ENCODE measurements at regions not wholly inside any gene's neighbourhood (a gene's known extent, or its start where the extent isn't known, plus 50 kb on each side); places are given as distances from the start of the nearest gene placed in this dataset.

GRCh38 chr2:212711856-212712255 is 173.3 kb upstream of the ERBB4 start:
- DNase-seq (ENCODE audit: low read depth, low spot score) = no peak

GRCh38 chr2:212709280-212709679 is 170.7 kb upstream of the ERBB4 start:
- no peak for DNase-seq (ENCODE audit: low read depth, low spot score)

- no peak for DNase-seq (ENCODE audit: low read depth, low spot score)
These were observed 169.8 kb upstream of the ERBB4 start for GRCh38 chr2:212708355-212708754.

GRCh38 chr2:212695426-212695825 is 156.8 kb upstream of the ERBB4 start:
- no peak for DNase-seq (ENCODE audit: low read depth, low spot score)

- DNase-seq (ENCODE audit: low read depth, low spot score) = no peak
These were observed 155.8 kb upstream of the ERBB4 start for GRCh38 chr2:212694398-212694797.

GRCh38 chr2:212692466-212692865 is 153.9 kb upstream of the ERBB4 start:
- DNase-seq (ENCODE audit: low read depth, low spot score) = no peak

- DNase-seq (ENCODE audit: low read depth, low spot score) = peak; percentile 29
These were observed 147.8 kb upstream of the ERBB4 start for GRCh38 chr2:212686285-212686895.

GRCh38 chr2:212683346-212684097 is 144.9 kb upstream of the ERBB4 start:
- no peak for DNase-seq (ENCODE audit: low read depth, low spot score)

GRCh38 chr2:212682937-212683336 is 144.3 kb upstream of the ERBB4 start:
- no peak for DNase-seq (ENCODE audit: low read depth, low spot score)

- peak; percentile 19 for DNase-seq (ENCODE audit: low read depth, low spot score)
These were observed 138.9 kb upstream of the ERBB4 start for GRCh38 chr2:212677466-212677865.

GRCh38 chr2:212672186-212672585 is 133.6 kb upstream of the ERBB4 start:
- DNase-seq (ENCODE audit: low read depth, low spot score) = no peak

- no peak for DNase-seq (ENCODE audit: low read depth, low spot score)
These were observed 131.2 kb upstream of the ERBB4 start for GRCh38 chr2:212669761-212670160.

GRCh38 chr2:212667751-212668316 is 129.2 kb upstream of the ERBB4 start:
- DNase-seq (ENCODE audit: low read depth, low spot score) = no peak

GRCh38 chr2:212665948-212666347 is 127.3 kb upstream of the ERBB4 start:
- no peak for DNase-seq (ENCODE audit: low read depth, low spot score)

GRCh38 chr2:212659441-212659840 is 120.8 kb upstream of the ERBB4 start:
- DNase-seq (ENCODE audit: low read depth, low spot score) = peak; percentile 8

- DNase-seq (ENCODE audit: low read depth, low spot score) = no peak
These were observed 111.0 kb upstream of the ERBB4 start for GRCh38 chr2:212649646-212650045.

- no peak for DNase-seq (ENCODE audit: low read depth, low spot score)
These were observed 108.2 kb upstream of the ERBB4 start for GRCh38 chr2:212646698-212647366.

GRCh38 chr2:212644195-212644837 is 105.7 kb upstream of the ERBB4 start:
- peak; percentile 9 for DNase-seq (ENCODE audit: low read depth, low spot score)

- no peak for DNase-seq (ENCODE audit: low read depth, low spot score)
These were observed 101.8 kb upstream of the ERBB4 start for GRCh38 chr2:212640428-212640827.

- no peak for DNase-seq (ENCODE audit: low read depth, low spot score)
These were observed 100.1 kb upstream of the ERBB4 start for GRCh38 chr2:212638694-212639093.

GRCh38 chr2:212628586-212628985 is 90.0 kb upstream of the ERBB4 start:
- DNase-seq (ENCODE audit: low read depth, low spot score) = no peak

GRCh38 chr2:212626371-212626918 is 87.8 kb upstream of the ERBB4 start:
- no peak for DNase-seq (ENCODE audit: low read depth, low spot score)

Data from ELF-1 (cell line).